AG04450 (cell line): ENCODE measurements at regions not wholly inside any gene's neighbourhood (a gene's known extent, or its start where the extent isn't known, plus 50 kb on each side); places are given as distances from the start of the nearest gene placed in this dataset.

Experiments
- CTCF ChIA-PET: fragments of 300-600, 350-600 bp; formaldehyde crosslinking; extraction: SDS; loops from one replicate; lab custom pipeline; 2022; ENCODE audit warnings: antibody characterized with exemption, inconsistent platforms; lab: Charles Lee
- POLR2A ChIA-PET: fragments of 350-600 bp; formaldehyde crosslinking; extraction: SDS; loops from one replicate; lab custom pipeline; 2021; ENCODE audit warnings: antibody characterized with exemption, inconsistent platforms; lab: Yijun Ruan, JAX
- DNase-seq: peaks from one replicate; pipeline ENCODE4 v3.0.0-alpha.2; 2011; ENCODE audit warnings: low read depth, low spot score
- H3K27ac ChIP-seq: one replicate; pipeline ENCODE4 v1.5.1; 2012; ENCODE audit warnings: low read depth, low read length, control low read depth
- H3K27me3 ChIP-seq: one replicate; pipeline ENCODE4 v1.6.0; 2012; ENCODE audit warnings: low read length; ENCODE audit not compliant: control insufficient read depth, insufficient read depth
- H3K4me3 ChIP-seq: 2 replicates; pipeline ENCODE4 v1.5.1; 2011; ENCODE audit warnings: mild to moderate bottlenecking, low read depth, low read length, control low read depth
- H3K9me3 ChIP-seq: 2 replicates; pipeline ENCODE4 v1.5.1; 2012; ENCODE audit warnings: low read length; ENCODE audit not compliant: control insufficient read depth, insufficient read depth
- CTCF ChIP-seq: IDR thresholded peaks from 2 replicates; pipeline ENCODE4 v1.5.1; 2011; ENCODE audit warnings: low read depth, low read length, control low read depth, inconsistent platforms

GRCh38 chr14:51333901-51334521 lies 94.0 kb downstream of the TMX1 start:
- TF ChIP-seq CTCF, result no peak
- no peaks in the 10 kb centered on the region for H3K27me3 ChIP-seq
- peak overlapping the region; percentile 55 for H3K27ac ChIP-seq
- POLR2A ChIA-PET, result interaction anchor here (0.6 kb wide), 1 partner anchor 59 kb away, joined by 4 read pairs; no protein-coding TSS in a partner anchor
- CTCF ChIA-PET, result interaction anchor here (1.5 kb wide), 1 partner anchor 51 kb away, joined by 5 read pairs; no protein-coding TSS in a partner anchor
- no peaks in the 10 kb centered on the region for H3K9me3 ChIP-seq
- DNase-seq, result no peak
- H3K4me3 ChIP-seq, result no peak overlapping the region

GRCh38 chr14:51334566-51334965 lies 94.5 kb downstream of the TMX1 start:
- Histone ChIP-seq H3K9me3 (no peaks in the 10 kb centered on the region), H3K27ac (no peak overlapping the region), H3K27me3 (no peaks in the 10 kb centered on the region), H3K4me3 (no peak overlapping the region)
- no peak for DNase-seq
- ChIA-PET CTCF (interaction anchor here (1.5 kb wide), 1 partner anchor 51 kb away, joined by 5 read pairs; no protein-coding TSS in a partner anchor), POLR2A (no interaction called here)
- no peak for TF ChIP-seq CTCF

- no peak for TF ChIP-seq CTCF
- ChIA-PET CTCF (no interaction called here), POLR2A (no interaction called here)
- Histone ChIP-seq H3K9me3 (no peaks in the 10 kb centered on the region), H3K4me3 (no peak overlapping the region), H3K27ac (no peak overlapping the region), H3K27me3 (no peaks in the 10 kb centered on the region)
- DNase-seq, result no peak
Measured at GRCh38 chr14:51335531-51335930, 95.5 kb downstream of the TMX1 start.

GRCh38 chr14:51335961-51336723 lies 96.1 kb downstream of the TMX1 start:
- CTCF ChIA-PET, result no interaction called here
- Histone ChIP-seq H3K9me3 (no peaks in the 10 kb centered on the region), H3K27ac (no peak overlapping the region), H3K4me3 (no peak overlapping the region), H3K27me3 (no peaks in the 10 kb centered on the region)
- TF ChIP-seq CTCF, result no peak
- POLR2A ChIA-PET, result no interaction called here
- DNase-seq, result no peak

GRCh38 chr14:51336734-51337133 lies 96.7 kb downstream of the TMX1 start:
- Histone ChIP-seq H3K9me3 (no peaks in the 10 kb centered on the region), H3K27me3 (no peaks in the 10 kb centered on the region), H3K27ac (no peak overlapping the region), H3K4me3 (no peak overlapping the region)
- TF ChIP-seq CTCF, result no peak
- POLR2A ChIA-PET, result no interaction called here
- CTCF ChIA-PET, result no interaction called here
- no peak for DNase-seq
